Nephron progenitor cell (in vitro differentiated cells): ENCODE measurements at regions not wholly inside any gene's neighbourhood (a gene's known extent, or its start where the extent isn't known, plus 50 kb on each side); places are given as distances from the start of the nearest gene placed in this dataset.

Source experiments
- DNase-seq: peaks from one replicate; pipeline ENCODE4 v3.0.0; 2021
- H3K27ac Mint-ChIP-seq: 2 replicates; pipeline ENCODE4 v1.8.0; 2021; ENCODE audit warnings: mild to moderate bottlenecking, moderate library complexity, mixed read lengths
- H3K27me3 Mint-ChIP-seq: 2 replicates; pipeline ENCODE4 v1.8.0; 2021; ENCODE audit warnings: mild to moderate bottlenecking, low read depth, mixed read lengths; ENCODE audit not compliant: poor library complexity
- H3K36me3 Mint-ChIP-seq: 2 replicates; pipeline ENCODE4 v1.8.0; 2021; ENCODE audit warnings: low read depth, mixed read lengths
- H3K4me1 Mint-ChIP-seq: 2 replicates; pipeline ENCODE4 v1.8.0; 2021; ENCODE audit warnings: mixed read lengths
- H3K4me3 Mint-ChIP-seq: 2 replicates; pipeline ENCODE4 v1.8.0; 2021; ENCODE audit warnings: mild to moderate bottlenecking, moderate library complexity, mixed read lengths
- H3K9me3 Mint-ChIP-seq: 2 replicates; pipeline ENCODE4 v1.8.0; 2021; ENCODE audit warnings: mild to moderate bottlenecking, moderate library complexity, mixed read lengths
- CTCF ChIP-seq: fragments of 200-600 bp; sonication (generic); IDR thresholded peaks from 2 replicates; pipeline ENCODE4 v1.5.0; 2021; ENCODE audit warnings: antibody characterized with exemption

DNA sequence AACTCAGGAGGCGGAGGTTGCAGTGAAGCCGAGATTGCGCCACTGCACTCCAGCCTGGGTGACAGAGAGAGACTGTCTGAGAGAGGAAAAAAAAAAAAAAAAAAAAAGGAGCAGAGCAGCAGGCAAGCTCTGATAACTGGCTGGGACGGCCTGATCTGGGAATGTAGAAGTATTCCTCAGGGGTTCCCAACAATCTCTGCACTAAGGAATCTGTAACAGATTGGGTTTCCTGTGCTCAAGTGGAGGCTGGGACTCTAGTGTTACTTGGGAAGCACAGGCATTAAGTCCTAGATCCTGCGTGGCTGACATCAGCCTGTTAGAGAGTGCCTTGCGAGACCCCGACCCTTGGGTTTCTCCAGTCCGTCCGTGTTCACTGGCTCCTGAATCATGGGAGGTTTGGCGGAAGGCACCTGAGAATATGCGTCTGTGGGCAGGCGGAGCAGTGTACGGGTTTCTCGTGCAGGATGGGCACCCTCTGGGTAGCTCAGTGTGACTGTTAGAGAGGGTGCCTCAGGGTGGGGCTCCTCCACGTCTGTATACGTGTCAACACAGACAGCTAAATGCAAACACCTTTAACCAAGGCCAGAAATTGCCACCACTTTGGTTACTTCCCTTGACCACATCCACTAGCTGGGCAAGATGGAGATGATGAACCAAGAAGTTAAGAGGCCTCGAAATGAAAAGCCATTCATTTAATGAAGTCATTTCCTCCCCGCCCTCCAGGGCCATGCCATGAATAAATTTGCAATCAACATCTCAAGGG lies 174.9 kb upstream of the RPL38 start:
- Mint-ChIP-seq H3K27ac (no peak overlapping the region), H3K4me3 (no peak overlapping the region), H3K36me3 (no peaks in the 10 kb centered on the region), H3K27me3 (peaks cover 13% of the 10 kb centered on the region), H3K9me3 (no peaks in the 10 kb centered on the region), H3K4me1 (peaks cover 78% of the 10 kb centered on the region)
- DNase-seq: no peak
- no peak for TF ChIP-seq CTCF

DNA sequence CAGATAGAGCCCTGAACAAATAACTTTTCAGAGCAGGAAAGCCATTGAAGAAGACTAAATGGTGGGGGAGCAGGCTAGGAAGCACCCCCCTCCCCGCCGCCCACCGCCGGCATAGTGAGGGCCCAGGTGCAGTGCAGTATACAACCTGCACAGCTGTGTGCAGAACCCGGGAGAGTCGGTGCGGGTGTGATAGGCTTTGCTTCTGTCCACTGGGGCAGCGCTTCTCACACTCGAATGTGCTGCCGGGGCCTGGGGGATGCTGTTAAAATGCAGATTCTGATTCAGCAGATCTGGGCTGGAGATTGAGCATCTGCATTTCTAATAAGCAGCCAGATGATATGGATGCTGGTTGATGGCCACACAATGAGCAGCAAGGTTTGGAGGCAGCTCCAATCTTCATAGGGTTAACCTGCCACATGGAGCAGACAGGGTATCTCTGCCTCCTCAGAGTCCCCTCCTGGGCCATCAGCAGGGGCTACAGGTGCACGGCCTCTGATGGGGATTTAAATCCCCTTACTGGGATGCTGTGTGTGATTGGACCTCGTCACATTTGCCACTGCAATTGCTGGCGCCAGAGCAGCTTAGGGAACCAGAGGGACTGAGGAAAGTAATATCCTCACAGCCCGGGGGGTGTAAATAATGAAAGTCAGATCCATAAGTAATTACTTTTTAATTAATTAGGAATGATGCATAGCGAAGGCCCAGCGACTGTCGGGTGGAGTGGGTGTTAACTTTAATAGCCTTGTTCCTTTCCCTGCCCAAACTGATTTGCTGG lies 172.0 kb upstream of the RPL38 start:
- TF ChIP-seq CTCF: no peak
- peaks cover 32% of the 10 kb centered on the region for H3K27me3 Mint-ChIP-seq
- H3K4me1 Mint-ChIP-seq: peaks cover 52% of the 10 kb centered on the region
- H3K4me3 Mint-ChIP-seq: no peak overlapping the region
- DNase-seq: no peak
- H3K9me3 Mint-ChIP-seq: no peaks in the 10 kb centered on the region
- no peaks in the 10 kb centered on the region for H3K36me3 Mint-ChIP-seq
- no peak overlapping the region for H3K27ac Mint-ChIP-seq

- no peak for TF ChIP-seq CTCF
Observed at GRCh38 chr17:74032222-74032621, 171.3 kb upstream of the RPL38 start.

GRCh38 chr17:74037320-74037719 lies 166.2 kb upstream of the RPL38 start:
- no peak overlapping the region for H3K4me3 Mint-ChIP-seq
- H3K27ac Mint-ChIP-seq: no peak overlapping the region
- H3K36me3 Mint-ChIP-seq: no peaks in the 10 kb centered on the region
- no peaks in the 10 kb centered on the region for H3K9me3 Mint-ChIP-seq
- peaks cover 11% of the 10 kb centered on the region for H3K4me1 Mint-ChIP-seq
- TF ChIP-seq CTCF: no peak
- DNase-seq: peak; percentile 28
- peaks cover 55% of the 10 kb centered on the region for H3K27me3 Mint-ChIP-seq

More at GRCh38 chr17:74032222-74032621, 171.3 kb upstream of the RPL38 start:
- peaks cover 34% of the 10 kb centered on the region for H3K27me3 Mint-ChIP-seq
- DNase-seq: no peak
- H3K4me1 Mint-ChIP-seq: peaks cover 51% of the 10 kb centered on the region
- no peaks in the 10 kb centered on the region for H3K9me3 Mint-ChIP-seq
- H3K36me3 Mint-ChIP-seq: no peaks in the 10 kb centered on the region
- H3K4me3 Mint-ChIP-seq: no peak overlapping the region
- H3K27ac Mint-ChIP-seq: no peak overlapping the region

DNA sequence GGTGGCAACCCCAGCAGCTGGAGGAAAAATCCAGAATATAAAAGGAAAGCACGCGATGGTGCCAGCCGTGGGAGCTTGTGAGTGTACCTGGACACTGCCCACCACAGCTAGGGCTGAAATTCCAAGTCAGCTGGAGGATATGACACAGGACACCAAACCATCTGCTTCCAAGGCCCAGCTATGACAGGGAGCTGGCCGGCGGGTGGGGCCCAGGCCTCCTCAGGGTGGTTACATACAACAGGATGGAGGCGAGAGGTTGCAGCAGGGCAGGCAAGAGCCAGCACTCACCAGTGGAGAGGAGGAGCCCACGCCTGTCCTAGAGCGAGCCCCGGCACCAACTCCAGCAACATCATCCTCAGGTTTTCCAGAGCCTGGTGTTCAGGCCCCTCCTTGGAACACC lies 163.2 kb upstream of the RPL38 start:
- no peaks in the 10 kb centered on the region for H3K36me3 Mint-ChIP-seq
- peaks cover 18% of the 10 kb centered on the region for H3K4me1 Mint-ChIP-seq
- no peak overlapping the region for H3K27ac Mint-ChIP-seq
- H3K27me3 Mint-ChIP-seq: peaks cover 47% of the 10 kb centered on the region
- no peaks in the 10 kb centered on the region for H3K9me3 Mint-ChIP-seq
- no peak overlapping the region for H3K4me3 Mint-ChIP-seq
- TF ChIP-seq CTCF: no peak
- no peak for DNase-seq
